ENCODE measurements at regions not wholly inside any gene's neighbourhood (a gene's known extent, or its start where the extent isn't known, plus 50 kb on each side); places are given as distances from the start of the nearest gene placed in this dataset.

DNA sequence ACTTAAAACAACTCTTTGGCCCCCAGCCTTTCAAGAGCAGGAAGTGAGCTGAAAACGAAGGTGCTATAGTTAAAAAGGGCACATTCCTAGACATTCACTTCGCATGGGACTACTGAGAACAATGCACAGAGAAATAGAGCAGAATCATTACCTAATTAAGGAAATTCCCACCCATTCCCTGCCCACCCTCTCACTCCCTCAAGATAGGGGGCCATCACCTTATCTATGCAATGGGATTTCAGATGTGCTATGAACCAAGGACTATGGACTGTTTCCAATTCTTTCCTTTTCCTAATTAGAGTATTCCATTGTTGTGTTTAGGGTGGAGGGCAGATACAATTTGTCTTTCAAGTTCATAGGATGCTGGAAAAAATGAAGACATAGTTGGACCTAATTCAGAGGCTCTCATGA, 476.8 kb downstream of the CETN3 start:
- no peaks in the 10 kb centered on the region for H3K9me3 ChIP-seq
- no peaks in the 10 kb centered on the region for H3K36me3 ChIP-seq
- no peak for TF ChIP-seq EP300 (IDR thresholded peaks at IDR 0.05)
- TF ChIP-seq, protein P1, sequence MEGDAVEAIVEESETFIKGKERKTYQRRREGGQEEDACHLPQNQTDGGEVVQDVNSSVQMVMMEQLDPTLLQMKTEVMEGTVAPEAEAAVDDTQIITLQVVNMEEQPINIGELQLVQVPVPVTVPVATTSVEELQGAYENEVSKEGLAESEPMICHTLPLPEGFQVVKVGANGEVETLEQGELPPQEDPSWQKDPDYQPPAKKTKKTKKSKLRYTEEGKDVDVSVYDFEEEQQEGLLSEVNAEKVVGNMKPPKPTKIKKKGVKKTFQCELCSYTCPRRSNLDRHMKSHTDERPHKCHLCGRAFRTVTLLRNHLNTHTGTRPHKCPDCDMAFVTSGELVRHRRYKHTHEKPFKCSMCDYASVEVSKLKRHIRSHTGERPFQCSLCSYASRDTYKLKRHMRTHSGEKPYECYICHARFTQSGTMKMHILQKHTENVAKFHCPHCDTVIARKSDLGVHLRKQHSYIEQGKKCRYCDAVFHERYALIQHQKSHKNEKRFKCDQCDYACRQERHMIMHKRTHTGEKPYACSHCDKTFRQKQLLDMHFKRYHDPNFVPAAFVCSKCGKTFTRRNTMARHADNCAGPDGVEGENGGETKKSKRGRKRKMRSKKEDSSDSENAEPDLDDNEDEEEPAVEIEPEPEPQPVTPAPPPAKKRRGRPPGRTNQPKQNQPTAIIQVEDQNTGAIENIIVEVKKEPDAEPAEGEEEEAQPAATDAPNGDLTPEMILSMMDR (IDR thresholded peaks at IDR 0.05) = no peak
- TF ChIP-seq POLR2AphosphoS5 (IDR thresholded peaks at IDR 0.05) = no peak
- TF ChIP-seq POLR2A (IDR thresholded peaks at IDR 0.05; ENCODE audit: low read depth) = no peak
- intact Hi-C loops (cut with DNase I) = no loop called here
- no peak overlapping the region for H3K27ac ChIP-seq (replicated peaks in 1 of 4)
- peaks cover 11 to 21% (median 15%) of the 10 kb centered on the region in 4 donors for H3K4me1 ChIP-seq
- 74% methylated on average over 2 of the region's 2 CpGs for WGBS
- no peak overlapping the region for H3K4me3 ChIP-seq
- no peak for DNase-seq (ENCODE audit: extremely low spot score)
- H3K27me3 ChIP-seq = no peaks in the 10 kb centered on the region

DNA sequence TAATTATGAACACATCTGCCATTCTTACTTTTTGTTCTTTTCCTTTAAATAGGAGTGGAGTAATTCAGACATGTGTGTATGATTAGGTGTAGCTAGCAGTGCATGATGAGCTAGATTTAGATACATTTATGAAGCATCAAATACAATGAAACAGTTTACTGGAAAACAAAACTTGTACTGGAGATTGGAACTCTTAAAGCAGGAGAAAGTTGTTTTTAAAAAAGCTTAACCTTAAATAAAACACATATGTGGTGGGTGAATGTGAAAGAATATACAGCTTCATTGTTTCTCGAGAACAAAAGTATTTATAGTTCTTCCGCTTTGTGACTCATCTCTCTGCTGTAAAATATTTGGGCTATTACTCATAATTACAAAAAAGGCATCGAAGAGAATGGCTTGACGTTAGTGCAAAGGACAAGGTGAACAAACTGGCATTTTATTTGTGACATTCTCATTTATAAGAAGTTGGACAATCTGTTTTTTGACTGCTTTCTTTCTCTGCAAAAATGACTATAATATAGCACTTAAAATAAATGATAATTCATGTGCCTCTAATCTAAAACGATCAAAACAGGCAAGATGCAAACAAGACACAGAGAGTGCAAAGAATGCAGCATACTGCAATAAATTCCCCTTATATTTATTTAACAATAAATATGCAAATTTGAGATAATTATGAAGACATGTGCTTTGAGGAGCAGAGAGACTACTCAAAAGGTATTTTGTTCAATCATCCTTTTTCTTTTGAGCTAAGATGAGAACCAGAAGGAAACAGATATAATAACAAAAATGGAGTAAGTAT, 478.8 kb downstream of the CETN3 start:
- Histone ChIP-seq H3K4me1 (peaks cover 11 to 21% (median 15%) of the 10 kb centered on the region in 4 donors), H3K4me3 (no peak overlapping the region), H3K27ac (replicated peaks in 1 of 4) (peak overlapping the region in 3 of 4 donors; percentile 38 to 62 (median 53))

DNA sequence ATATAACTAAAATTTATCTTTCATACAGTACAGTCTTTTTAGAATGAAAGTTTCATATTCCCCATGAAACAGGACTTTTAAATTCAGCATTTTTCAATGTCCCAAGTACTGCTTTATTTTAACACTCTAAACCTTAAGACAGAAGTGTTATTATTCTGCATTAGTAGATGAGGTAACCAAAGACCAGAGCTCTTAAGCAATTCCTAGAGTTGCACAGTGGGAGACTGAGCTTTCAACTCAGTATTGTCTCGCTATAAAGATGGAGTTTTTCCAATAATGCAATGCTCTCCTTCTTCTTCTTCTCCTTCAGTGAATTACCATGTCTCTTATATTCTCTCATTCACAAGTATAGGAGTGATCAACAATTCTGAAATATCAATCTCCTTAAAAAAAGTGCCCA, 479.7 kb downstream of the CETN3 start:
- no peak for TF ChIP-seq POLR2A (IDR thresholded peaks at IDR 0.05; ENCODE audit: low read depth)
- H3K27ac ChIP-seq (replicated peaks in 1 of 4) = no peak overlapping the region
- H3K36me3 ChIP-seq = no peaks in the 10 kb centered on the region
- no peak overlapping the region for H3K4me3 ChIP-seq
- no peak for DNase-seq (ENCODE audit: extremely low spot score)
- no peaks in the 10 kb centered on the region for H3K27me3 ChIP-seq
- H3K4me1 ChIP-seq = peaks cover 11 to 21% (median 15%) of the 10 kb centered on the region in 4 donors
- WGBS = 94% methylated on average over 1 of the region's 1 CpG
- no peaks in the 10 kb centered on the region for H3K9me3 ChIP-seq
- intact Hi-C loops (cut with DNase I) = no loop called here

More for the DNA sequence above, 478.8 kb downstream of the CETN3 start:
- 17% methylated on average over 5 of the region's 5 CpGs for WGBS
- no peaks in the 10 kb centered on the region for H3K36me3 ChIP-seq
- H3K27me3 ChIP-seq = no peaks in the 10 kb centered on the region
- TF ChIP-seq POLR2AphosphoS5 (IDR thresholded peaks at IDR 0.05) (no peak), EP300 (IDR thresholded peaks at IDR 0.05) (no peak), POLR2A (IDR thresholded peaks at IDR 0.05; ENCODE audit: low read depth) (no peak)
- TF ChIP-seq, protein P1 (IDR thresholded peaks at IDR 0.05) = no peak
- DNase-seq (ENCODE audit: extremely low spot score) = no peak
- no peaks in the 10 kb centered on the region for H3K9me3 ChIP-seq
- intact Hi-C loops (cut with DNase I) = no loop called here

DNA sequence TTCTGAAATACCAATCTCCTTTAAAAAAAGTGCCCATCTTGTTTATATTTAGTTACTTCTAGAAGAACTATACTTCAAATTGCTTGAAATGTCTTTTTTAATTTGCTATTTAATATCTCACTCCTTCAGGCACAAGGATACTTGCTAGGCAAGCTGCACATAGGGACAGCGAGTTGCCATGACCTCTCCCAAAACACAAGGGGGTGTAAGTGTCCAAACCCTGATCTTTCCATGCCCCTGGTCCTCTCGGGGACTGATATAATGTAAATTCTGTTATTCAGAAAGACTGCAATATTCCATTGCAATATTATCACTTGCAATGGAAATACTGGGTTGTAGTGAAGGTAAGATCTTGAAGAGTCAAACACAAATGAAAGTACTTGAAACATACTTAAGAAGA, 480.4 kb downstream of the CETN3 start:
- intact Hi-C loops (cut with DNase I) = no loop called here
- peaks cover 11 to 21% (median 15%) of the 10 kb centered on the region in 4 donors for H3K4me1 ChIP-seq
- H3K9me3 ChIP-seq = no peaks in the 10 kb centered on the region
- TF ChIP-seq POLR2A (IDR thresholded peaks at IDR 0.05; ENCODE audit: low read depth) (no peak), EP300 (IDR thresholded peaks at IDR 0.05) (no peak), POLR2AphosphoS5 (IDR thresholded peaks at IDR 0.05) (no peak)
- TF ChIP-seq, protein P1 (IDR thresholded peaks at IDR 0.05) = no peak
- no peaks in the 10 kb centered on the region for H3K36me3 ChIP-seq
- H3K27me3 ChIP-seq = no peaks in the 10 kb centered on the region
- no peak overlapping the region for H3K4me3 ChIP-seq
- no peak overlapping the region for H3K27ac ChIP-seq (replicated peaks in 1 of 4)
- WGBS = 81% methylated on average over 2 of the region's 2 CpGs
- DNase-seq (ENCODE audit: extremely low spot score) = no peak

DNA sequence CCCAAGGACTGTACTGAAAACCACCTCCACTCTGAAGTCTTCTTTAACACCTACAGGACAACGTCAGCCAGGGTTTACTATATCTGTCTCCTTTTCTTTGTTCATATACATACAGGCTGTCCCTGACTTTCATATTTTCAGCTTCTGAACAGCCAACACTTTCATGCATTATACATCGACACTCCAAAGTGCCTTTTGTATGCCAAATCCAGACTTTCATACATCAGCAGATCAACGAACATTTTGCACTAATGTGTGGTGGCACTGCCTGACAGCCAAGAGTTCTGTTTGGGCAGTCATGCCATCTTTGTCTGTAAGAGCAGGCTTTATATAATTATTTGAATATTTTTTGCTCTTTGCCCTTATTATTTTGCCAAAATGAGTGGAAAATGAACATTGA, 487.4 kb downstream of the CETN3 start:
- no peak for DNase-seq (ENCODE audit: extremely low spot score)
- no peak for TF ChIP-seq POLR2AphosphoS5 (IDR thresholded peaks at IDR 0.05)
- TF ChIP-seq EP300 (IDR thresholded peaks at IDR 0.05) = no peak
- TF ChIP-seq, protein P1 (IDR thresholded peaks at IDR 0.05) = no peak
- TF ChIP-seq POLR2A (IDR thresholded peaks at IDR 0.05; ENCODE audit: low read depth) = no peak
- 80% methylated on average over 3 of the region's 3 CpGs for WGBS
- no peaks in the 10 kb centered on the region for H3K4me1 ChIP-seq
- no peak overlapping the region for H3K4me3 ChIP-seq
- no peak overlapping the region for H3K27ac ChIP-seq (replicated peaks in 1 of 4)
- no peaks in the 10 kb centered on the region for H3K9me3 ChIP-seq
- no peaks in the 10 kb centered on the region for H3K36me3 ChIP-seq
- intact Hi-C loops (cut with DNase I) = no loop called here
- H3K27me3 ChIP-seq = no peaks in the 10 kb centered on the region

Measured in esophagus muscularis mucosa (tissue), 4 donors.